ENCODE measurements at regions not wholly inside any gene's neighbourhood (a gene's known extent, or its start where the extent isn't known, plus 50 kb on each side); places are given as distances from the start of the nearest gene placed in this dataset.

DNA sequence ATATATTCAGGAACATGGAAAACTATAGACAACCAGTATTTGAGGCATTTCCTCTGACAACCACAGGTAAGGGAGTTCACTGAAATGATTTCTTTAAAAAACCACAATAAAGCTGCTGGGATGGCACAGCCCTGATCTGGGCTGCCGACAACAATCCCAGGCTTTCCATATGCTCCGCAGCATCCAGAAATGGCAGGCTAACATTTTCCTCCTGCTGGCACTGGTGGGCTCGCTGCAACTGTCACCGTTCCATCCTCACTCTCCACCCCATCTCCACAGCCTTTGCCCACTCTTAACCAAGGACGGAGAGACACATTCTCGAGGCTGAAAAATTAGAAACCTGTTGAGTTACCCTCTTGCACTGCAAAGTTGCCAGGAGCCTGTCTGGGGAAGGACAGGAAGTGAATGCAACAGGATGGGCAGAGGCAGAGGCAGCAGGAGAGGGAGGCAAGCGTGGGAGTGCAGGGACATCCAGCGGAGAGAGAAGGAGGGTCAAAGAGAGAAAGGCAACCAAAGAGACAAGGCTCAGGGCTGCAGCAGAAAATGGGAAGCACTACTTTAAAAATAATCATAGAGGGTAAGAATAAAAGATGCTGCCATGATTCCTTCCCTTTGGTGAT is 79.0 kb upstream of the ARRDC4 start:
- no peak overlapping the region for H3K4me3 ChIP-seq (ENCODE audit: low read depth, low read length)
- TF ChIP-seq, protein P1, sequence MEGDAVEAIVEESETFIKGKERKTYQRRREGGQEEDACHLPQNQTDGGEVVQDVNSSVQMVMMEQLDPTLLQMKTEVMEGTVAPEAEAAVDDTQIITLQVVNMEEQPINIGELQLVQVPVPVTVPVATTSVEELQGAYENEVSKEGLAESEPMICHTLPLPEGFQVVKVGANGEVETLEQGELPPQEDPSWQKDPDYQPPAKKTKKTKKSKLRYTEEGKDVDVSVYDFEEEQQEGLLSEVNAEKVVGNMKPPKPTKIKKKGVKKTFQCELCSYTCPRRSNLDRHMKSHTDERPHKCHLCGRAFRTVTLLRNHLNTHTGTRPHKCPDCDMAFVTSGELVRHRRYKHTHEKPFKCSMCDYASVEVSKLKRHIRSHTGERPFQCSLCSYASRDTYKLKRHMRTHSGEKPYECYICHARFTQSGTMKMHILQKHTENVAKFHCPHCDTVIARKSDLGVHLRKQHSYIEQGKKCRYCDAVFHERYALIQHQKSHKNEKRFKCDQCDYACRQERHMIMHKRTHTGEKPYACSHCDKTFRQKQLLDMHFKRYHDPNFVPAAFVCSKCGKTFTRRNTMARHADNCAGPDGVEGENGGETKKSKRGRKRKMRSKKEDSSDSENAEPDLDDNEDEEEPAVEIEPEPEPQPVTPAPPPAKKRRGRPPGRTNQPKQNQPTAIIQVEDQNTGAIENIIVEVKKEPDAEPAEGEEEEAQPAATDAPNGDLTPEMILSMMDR (IDR thresholded peaks at IDR 0.05; ENCODE audit: low read depth, low read length): no peak

DNA sequence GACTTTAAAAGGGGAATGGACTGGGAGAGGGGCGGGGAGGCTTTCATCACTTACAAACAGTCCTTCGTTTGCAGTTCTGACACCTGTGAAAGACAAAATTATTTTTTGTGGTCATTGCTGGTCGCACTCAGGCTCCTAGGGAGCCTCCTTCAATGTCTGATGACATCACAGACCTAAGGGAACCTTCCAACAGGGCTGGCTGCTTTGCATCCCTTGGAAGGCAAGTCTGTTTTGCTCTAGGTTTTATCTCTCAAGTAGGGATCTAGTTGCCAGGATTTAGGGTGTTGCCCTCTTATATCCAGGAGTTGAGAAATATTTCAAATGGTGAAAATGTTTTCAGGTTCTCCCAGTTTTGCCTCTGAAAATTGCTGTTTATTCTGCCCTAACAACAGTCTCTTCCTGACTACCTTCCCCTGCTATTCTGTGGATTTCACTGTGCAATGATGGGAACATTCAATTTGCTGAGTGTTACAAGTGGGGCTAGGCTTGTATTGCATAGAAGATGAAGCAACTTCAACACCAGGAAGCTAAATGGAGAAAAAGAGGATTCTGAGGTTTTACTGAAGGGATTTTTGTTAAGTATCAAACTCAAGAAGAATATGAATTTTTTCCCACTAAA is 75.9 kb upstream of the ARRDC4 start:
- H3K4me3 ChIP-seq (ENCODE audit: low read depth, low read length): no peak overlapping the region
- TF ChIP-seq, protein P1 (IDR thresholded peaks at IDR 0.05; ENCODE audit: low read depth, low read length): no peak

DNA sequence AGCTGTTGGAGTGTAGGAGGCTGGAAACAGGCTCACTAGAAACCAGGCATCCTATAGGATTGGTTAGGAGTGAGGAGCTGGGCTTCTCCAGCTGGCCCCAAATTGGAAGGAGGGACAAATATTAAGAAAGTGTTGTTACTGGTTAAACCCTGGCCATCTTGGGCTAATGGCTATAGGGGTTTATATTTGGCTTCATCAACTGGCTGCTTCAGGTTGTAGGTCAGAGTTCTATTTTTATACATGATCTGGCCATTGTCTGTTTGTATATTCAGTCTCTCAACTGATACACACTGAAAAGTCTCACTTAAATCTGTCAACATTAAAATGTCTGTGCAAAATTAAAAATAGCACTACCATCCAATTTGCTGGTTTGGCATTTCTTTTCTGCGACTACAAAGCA is 70.2 kb upstream of the ARRDC4 start:
- TF ChIP-seq, protein P1 (IDR thresholded peaks at IDR 0.05; ENCODE audit: low read depth, low read length): no peak

DNA sequence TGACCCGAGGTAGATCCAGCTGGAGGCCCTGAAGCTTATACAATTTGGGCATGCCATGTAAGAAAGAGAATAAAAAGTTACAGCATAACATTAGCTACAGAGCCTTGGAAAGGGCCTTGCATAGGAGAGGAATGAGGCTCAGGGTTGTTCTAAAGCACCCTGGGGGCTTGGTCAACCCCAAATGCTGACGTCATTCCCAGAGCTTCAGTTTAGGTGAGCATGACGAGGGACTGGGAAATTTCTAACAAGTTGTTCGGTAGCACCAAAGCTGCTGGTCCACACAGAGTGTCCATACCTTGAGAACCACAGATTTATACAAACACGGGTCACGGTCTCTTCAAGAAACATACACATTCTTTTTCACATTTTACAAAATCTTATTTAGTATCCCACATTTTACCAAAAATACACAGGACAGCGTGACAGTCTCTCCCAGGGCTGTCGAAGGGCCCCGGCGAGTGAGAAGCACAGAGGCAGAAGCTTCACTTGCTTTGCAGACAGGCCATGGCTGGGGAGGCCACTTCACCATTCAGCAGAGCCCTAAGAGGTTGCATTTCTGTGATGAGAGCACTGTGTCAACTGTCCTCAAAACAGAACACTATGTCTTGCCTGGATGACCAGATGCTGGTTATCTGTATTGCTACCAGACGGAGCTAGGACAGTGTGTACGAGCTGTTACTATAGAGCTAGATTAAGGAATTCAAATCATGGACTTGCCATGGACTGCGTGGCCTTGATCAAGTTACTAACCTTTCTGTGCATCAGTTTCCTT is 68.2 kb upstream of the ARRDC4 start:
- H3K4me3 ChIP-seq (ENCODE audit: low read depth, low read length): no peak overlapping the region
- TF ChIP-seq, protein P1 (IDR thresholded peaks at IDR 0.05; ENCODE audit: low read depth, low read length): no peak

More for the DNA sequence above, 70.2 kb upstream of the ARRDC4 start:
- no peak overlapping the region for H3K4me3 ChIP-seq (ENCODE audit: low read depth, low read length)

DNA sequence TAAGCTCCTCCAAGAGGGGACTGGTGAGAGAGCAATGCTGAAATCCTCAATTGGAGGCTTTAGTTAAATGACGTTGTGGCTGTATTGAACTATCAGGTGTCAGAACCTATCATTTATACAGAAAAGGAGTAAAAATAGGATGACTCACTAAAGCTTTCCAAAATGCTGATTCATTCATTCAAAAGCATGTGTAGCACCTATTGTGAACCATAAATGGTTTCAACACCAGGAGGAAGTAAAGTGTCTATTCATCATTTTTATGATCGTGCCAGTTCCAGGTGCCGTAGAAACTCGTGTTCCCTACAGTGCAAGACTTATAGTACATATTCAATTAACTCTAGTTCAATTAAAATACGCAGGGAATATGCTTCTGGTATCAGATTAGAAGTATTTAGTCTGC is 66.5 kb upstream of the ARRDC4 start:
- TF ChIP-seq, protein P1 (IDR thresholded peaks at IDR 0.05; ENCODE audit: low read depth, low read length): no peak
- no peak overlapping the region for H3K4me3 ChIP-seq (ENCODE audit: low read depth, low read length)

DNA sequence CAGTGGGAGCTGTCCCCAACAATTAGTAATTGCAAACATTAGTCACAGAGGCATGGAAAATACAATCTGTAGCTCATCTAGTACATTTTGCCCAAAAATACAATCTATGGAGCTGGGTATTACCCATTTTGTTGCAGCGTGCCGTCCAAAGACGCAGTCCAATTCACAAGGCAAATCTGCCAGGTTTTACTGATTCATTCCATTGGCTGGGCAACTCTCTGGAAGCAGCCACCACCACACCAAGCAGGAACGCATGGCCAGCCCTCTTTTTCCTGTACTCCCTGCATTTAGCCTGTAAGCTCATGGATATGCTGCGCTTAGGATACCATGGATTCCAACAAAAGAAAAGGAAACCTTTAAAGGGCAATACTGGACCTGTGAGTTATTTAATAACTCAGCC is 60.5 kb upstream of the ARRDC4 start:
- TF ChIP-seq, protein P1 (IDR thresholded peaks at IDR 0.05; ENCODE audit: low read depth, low read length): no peak
- H3K4me3 ChIP-seq (ENCODE audit: low read depth, low read length): no peak overlapping the region

Data from WI38 (cell line).